Skin epidermis (tissue), 12 donors: ENCODE measurements at regions not wholly inside any gene's neighbourhood (a gene's known extent, or its start where the extent isn't known, plus 50 kb on each side); places are given as distances from the start of the nearest gene placed in this dataset.
"Not testable (repeated sequence)": the region's sequence is repeated elsewhere in the genome, so short reads cannot be mapped to it uniquely, and the experiment has no call there.

Experiments
- H3K27ac ChIP-seq, 21 experiments: fragments of 200-600 bp; sonication (generic) in 11 of 21; one replicate each; pipeline ENCODE4 v1.5.0; 2020; ENCODE audit warnings: mild to moderate bottlenecking in 3 of 21, inconsistent platforms in 2 of 21, moderate library complexity in 2 of 21
- H3K4me3 ChIP-seq, 7 experiments: fragments of 200-600 bp; sonication (generic) in 2 of 7; one replicate each; pipeline ENCODE4 v1.5.0; 2020; ENCODE audit warnings: inconsistent platforms in 2 of 7, mild to moderate bottlenecking in 2 of 7, moderate library complexity in 1 of 7

DNA sequence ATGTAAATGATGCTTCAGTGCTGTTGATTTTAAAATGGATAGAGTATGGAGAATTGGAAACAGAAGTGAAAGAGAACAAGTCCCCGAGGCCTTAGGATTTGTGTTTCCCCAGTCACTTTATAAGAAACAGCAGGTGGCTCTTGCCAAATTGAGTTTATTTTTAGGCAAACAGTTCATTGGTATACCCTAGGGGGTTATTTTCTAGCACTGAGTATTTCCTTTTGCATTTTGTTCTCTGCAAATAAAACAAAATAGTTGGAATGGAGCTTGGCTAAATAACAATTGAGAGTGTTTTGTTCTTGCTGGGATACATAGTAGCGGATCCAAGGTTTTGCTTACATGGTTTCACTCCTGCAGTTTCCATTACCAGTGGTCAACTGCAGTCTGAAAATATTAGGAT, 591.1 kb upstream of the C16orf82 start:
- Histone ChIP-seq H3K4me3 (no peak overlapping the region), H3K27ac (no peak overlapping the region)

DNA sequence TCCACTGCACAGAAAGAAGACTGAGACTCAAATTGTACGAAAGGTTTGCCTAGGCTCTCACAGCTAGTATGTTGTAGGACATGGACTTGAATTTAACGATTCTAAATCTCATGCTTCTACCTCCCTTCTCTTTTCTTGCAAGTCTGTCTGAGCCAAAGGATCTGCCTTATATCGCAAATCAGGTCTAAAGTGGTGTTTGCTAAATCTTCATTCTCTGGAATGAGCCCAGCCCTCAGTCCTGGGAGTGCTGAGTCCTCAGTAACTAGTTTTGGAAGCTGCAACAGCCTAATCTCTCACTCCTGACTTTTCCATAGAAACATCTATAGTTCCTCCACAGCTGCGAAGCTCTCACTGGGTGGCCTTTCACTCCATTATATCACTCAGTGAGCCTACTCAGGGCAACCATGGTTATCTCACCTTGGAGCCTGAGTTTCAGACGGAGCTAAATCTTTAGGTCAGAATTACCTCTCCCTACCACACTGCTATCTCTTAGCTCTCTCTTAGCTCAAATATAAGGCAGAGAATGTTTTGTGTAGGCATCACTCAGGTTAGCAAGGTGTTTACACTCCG, 575.5 kb upstream of the C16orf82 start:
- H3K27ac ChIP-seq, result no peak overlapping the region
- no peak overlapping the region for H3K4me3 ChIP-seq

DNA sequence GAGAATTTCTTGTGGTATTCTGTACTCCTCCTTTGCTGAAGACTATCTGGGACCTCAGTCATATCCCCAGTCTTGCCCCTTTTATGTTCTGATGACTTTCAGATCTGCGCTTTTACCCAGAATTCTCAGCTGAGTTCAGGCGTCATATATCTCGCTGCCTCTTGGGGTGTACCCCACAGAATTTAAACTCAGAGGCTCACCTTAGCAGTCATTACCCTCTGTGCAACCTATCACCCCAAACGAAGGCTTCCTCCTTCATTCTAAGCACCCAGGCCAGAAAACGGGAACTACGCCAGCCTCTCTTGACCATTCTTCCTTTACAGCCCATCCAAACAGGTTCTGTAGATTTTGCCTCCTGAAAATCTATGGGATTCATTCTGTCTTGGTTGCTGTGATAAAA, 574.8 kb upstream of the C16orf82 start:
- Histone ChIP-seq H3K4me3 (no peak overlapping the region), H3K27ac (no peak overlapping the region)

DNA sequence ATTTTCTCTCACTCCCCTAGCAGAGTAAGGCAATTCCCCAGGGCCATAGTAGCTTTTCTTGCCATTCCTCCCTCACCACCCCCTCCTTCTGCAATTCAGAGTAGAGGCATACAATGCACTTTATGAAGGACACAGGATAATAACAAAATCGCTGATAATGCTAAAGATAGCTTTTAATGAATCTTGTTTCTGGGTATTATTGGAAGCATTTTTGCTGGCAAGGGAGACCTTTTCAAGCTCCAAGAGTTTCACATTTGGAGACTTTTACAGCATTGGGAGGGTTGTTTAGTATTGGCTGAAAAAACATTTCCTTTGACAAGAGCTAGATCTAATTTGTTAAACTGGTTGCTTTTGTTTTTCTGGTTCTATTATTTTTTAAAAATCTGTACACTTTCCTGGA, 573.0 kb upstream of the C16orf82 start:
- no peak overlapping the region for H3K27ac ChIP-seq
- no peak overlapping the region for H3K4me3 ChIP-seq

DNA sequence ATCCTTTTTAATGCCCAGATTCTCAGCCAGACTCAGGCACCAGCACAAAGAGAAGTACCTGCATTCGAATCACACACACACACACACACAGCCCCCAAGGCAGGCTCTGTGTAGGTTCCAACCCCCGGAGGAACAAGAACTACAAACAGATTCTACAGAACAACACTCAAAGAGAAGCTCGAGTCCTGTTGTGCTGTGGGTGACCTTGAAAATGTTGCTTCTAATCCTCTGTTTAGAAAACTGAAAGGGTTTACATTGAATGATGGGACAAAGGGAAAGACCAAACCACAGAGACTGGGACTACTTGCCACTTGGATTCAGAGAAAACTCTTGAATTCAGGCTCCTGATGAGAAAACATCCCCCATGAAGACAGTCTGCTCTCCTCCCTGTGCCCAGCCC, 568.8 kb upstream of the C16orf82 start:
- Histone ChIP-seq H3K27ac (no peak overlapping the region), H3K4me3 (no peak overlapping the region)

DNA sequence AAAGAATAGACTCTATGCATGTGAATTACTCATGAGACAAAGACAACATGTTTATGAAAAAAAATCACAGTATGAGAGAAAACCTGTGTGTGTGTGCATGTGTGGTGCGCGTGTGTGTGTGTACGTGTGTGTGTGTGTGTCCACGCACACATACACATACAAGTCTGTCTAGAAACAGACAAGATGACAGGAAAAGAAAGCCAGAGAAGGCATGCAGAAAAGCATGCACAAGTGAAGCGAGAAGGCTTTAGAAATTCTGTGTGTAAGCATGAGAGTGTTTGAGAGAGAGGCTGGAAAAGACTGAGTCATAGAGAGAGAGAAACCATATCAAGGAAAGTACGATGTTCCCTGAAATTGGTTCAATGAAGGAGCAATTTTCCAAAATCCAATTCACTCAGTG, 566.4 kb upstream of the C16orf82 start:
- H3K4me3 ChIP-seq, result no peak overlapping the region
- no peak overlapping the region for H3K27ac ChIP-seq

DNA sequence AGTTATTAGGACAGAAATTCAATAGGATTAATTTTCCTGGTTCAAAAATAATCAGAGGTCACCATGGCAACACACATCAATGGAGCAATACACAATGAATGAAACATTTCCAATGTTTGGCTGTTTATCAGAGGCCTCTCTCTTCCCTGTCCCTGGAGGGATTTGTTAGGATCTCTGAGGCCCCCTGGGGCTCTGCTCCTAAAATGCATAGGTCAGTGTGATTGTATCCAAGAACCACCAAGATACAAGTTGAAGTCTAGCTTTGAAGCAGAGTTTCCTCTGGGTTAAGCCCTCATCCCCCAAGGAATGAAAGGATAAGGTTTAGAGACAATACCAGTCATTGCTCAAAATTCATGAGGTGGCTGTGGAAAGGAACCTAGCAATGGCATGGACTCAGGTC, 561.2 kb upstream of the C16orf82 start:
- H3K27ac ChIP-seq, result no peak overlapping the region
- H3K4me3 ChIP-seq, result no peak overlapping the region

DNA sequence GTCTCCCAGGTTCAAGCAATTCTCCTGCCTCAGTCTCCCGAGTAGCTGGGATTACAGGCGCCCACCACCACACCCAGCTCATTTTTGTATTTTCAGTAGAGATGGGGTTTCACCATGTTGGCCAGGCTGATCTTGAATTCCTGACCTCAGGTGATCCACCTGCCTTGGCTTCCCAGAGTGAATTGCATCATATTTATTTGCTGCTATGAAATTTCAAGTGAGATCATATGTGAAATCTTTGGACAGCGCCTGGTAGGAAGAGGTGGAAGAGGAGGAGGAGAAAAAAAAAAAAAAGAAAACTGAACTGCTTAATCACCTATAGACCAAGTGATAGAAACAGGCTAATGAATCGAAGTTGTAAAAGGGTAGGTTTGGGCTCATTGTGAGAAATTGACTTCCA, 557.8 kb upstream of the C16orf82 start:
- H3K27ac ChIP-seq, result not testable (repeated sequence)

DNA sequence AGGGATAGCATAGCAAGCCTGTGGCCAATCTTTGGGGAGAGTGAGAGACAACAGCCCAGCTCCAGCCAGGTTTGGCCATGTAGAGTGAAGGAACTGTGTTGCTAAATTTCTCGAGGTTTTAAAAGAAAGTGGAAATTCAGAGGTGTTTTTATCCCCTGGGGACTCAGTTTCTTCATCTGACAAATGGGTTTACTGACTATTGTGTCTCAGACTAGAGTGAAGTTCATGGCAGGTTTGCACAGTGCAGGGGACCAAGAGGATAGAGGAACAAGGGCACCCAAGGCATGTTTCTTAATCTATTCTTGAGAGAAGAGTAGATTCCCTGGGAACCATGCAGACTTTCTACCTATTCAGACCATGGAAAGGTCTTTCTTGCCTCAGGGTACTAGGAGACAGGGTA, 555.8 kb upstream of the C16orf82 start:
- no peak overlapping the region for H3K4me3 ChIP-seq
- no peak overlapping the region for H3K27ac ChIP-seq

More for the DNA sequence above, 557.8 kb upstream of the C16orf82 start:
- not testable (repeated sequence) for H3K4me3 ChIP-seq

DNA sequence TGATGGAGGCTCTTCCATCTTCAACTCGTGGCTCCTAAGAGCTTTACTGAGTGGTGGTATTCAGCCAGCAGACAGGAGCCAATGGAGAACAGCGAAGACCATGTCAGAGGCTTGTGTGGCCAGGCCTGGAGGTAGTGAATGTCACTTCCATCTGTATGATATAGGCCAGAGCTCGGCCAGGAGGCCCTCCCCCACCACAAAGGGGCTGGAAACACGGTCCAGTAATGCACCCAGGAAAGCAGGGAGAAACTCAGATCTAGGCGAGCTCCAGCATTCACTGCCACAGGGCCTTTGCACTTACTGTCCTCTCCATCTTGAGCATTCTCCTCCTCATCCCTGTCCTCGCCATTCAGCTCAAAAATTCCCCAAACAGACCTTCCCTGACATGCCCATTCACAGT, 555.3 kb upstream of the C16orf82 start:
- no peak overlapping the region for H3K27ac ChIP-seq
- no peak overlapping the region for H3K4me3 ChIP-seq

DNA sequence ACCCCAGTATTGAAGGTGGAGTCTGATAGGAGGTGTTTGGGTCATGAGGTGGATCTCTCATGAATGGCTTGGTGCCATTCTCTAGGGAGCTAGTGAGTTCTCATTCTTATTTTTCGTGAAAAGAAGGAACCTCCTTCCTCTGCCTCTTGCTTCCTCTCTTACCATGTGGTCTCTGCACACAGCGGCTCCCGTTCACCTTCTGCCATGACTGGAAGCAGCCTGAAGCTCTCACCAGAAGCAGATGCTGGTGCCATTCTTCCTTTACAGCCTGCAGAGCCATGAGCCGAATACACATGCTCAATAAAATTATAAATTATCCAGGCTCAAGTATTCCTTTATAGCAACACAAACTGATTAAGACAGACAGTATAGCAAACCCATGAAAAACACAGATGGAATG, 545.1 kb upstream of the C16orf82 start:
- Histone ChIP-seq H3K4me3 (no peak overlapping the region), H3K27ac (no peak overlapping the region)

DNA sequence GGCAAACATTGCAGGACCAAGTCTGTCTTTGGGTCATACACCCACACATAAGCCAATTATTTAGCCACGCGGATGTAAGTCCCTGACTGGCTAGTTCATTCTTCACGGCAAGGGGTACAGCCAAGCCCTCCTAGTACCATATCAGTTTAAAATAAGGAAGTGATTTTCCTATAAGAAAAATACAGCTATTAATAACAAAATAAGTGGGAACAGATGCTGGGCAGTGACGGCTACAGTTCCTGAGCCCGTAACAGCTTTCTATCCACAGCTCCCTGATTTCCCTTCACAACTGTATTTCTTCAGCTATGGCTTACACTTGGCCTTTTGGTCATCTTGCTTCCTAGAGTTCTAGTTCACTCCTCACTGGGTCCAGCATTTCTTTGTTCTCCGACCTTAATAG, 542.4 kb upstream of the C16orf82 start:
- Histone ChIP-seq H3K27ac (no peak overlapping the region), H3K4me3 (no peak overlapping the region)

DNA sequence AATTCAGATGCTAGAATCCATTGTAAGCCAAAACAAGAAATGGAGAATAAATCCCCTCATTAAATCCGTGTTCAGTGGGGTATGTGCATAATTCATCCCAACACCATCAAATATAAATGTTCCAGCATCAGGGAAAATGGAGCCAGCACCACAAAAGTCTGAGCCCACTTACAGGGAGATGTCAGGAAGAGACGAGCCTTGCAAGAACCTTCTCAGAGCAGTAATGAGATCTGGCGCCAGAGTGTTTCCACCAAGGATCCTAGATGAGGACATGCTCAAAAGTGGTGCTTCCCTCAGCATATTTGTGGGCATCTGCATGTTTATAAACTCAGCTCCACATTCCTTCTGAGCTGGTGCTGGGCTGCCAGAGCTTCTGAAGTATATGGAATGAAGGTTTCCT, 541.9 kb upstream of the C16orf82 start:
- Histone ChIP-seq H3K27ac (no peak overlapping the region), H3K4me3 (no peak overlapping the region)

DNA sequence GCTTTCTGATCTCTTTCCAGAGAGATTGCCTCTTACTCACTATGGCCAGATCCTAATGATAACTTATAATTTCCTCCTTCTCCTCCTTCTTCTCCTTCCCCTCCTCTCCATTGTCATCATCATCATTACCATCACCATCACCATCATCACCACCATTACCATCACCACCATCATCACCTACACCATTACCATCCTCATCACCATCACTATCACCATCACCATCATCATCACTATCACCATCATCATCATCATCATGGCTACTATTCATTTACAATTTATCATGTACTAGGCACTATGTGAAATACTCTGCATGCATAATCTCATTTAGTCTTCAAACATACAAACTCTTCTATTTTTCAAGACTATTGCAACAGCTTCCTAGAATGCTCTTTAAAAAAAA, 540.9 kb upstream of the C16orf82 start:
- Histone ChIP-seq H3K27ac (no peak overlapping the region), H3K4me3 (no peak overlapping the region)

DNA sequence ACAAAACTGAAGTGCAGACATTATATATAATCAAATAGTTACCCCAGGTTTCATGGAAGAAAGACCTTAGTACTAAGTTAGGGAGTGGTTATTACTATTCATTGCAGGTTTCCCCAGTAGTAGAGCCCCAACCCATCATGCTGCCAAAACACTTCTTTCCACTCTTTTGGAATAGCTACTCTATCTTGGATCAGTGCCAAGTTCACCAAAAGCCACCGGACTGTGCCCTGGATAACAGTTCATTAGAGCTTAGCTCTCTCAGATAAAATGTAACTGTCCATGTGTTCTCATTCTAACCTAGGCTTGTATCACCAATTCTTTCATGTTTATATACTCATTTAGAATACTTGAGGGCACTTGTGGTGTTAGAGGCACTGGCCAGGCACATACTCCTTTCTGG, 540.1 kb upstream of the C16orf82 start:
- H3K27ac ChIP-seq, result no peak overlapping the region

DNA sequence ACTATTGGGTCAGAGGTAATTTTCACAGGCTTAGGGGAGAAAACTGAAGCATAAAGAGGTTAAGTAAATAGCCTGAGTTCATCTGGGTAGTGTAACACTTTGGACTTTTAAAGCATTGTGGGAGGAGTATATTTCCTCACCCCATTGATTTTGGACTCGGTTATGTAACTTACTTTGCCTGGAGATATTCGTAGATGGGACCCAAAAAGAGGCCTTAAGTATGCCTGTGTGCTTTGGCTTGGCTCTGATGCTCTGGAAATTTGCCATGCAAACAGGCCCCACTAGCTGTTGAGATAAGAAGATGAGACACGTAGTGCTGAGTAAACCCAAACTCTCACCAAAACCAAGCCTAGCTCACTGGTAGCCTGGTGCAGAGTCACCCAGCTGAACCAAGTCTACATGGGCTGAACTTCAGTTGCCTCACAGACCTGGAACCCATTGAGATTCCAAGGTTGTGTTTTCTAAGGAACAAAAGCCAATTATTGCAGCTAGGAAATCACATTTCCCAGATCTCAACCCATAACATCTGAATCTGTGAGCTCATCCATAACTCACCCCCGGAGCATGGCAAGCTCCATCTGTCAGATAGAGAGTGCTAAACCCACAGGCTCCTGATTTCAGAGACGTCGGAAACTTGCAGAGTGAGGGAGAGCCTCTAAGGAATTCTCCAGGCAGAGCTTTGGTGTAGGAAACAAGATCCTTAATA, 536.0 kb upstream of the C16orf82 start:
- H3K27ac ChIP-seq, result no peak overlapping the region
- H3K4me3 ChIP-seq, result no peak overlapping the region

More for the DNA sequence above, 540.1 kb upstream of the C16orf82 start:
- H3K4me3 ChIP-seq, result no peak overlapping the region

DNA sequence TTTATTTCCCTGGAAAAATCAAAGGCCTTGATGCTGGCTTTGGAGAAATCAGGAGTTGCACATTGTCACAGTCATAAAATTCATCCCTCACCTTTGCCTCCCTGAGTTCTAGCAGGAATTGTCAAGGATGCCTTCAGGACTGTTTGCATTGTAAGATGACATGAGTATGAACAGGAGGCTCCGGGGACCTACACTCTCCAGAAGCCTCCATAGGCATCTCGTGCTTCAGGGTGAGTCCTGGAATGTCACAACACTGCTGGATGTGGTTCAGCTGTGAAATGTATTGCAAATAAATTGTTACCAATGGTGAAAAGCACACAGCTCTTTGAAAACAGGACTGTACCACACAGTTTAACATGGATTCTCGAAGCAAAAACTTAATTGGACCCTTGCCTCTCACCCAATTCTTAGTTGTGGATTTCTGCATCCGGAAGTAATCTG, 535.4 kb upstream of the C16orf82 start:
- no peak overlapping the region for H3K4me3 ChIP-seq
- H3K27ac ChIP-seq, result no peak overlapping the region

DNA sequence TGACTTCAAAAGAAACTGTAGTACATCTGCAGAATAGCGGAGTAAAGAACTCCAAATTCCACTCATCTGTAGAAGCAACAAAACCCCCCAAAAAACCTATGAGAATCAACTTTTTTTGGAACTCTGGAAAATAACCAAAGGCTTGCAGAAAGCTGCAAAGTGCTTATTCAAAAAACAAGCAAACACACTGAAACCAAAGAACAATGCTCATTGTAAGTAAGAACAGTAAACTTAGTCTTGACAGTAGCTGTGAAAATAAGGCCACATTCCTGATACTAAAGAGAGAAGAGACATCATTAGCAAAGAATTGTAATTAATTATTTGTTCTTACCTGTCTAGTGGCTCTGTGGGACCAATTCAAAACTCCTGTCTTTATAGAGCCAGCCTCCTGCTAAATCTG, 534.3 kb upstream of the C16orf82 start:
- Histone ChIP-seq H3K4me3 (no peak overlapping the region), H3K27ac (no peak overlapping the region)

DNA sequence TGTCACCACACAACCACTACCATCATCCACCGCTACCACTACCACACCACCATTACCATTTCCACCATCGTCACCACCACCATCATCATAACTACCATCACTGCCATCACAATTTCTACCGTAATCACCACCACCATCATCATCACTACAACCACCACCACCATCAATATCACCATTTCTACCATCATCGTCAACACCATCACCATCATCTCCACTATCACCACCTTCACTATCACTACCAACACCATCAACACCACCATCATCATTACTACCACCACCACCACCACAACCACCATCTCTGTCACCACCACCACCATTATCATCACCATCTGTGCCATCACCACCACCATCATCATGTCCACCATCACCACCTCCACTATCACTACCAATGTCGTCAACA, 524.5 kb upstream of the C16orf82 start:
- no peak overlapping the region for H3K4me3 ChIP-seq
- H3K27ac ChIP-seq, result no peak overlapping the region

DNA sequence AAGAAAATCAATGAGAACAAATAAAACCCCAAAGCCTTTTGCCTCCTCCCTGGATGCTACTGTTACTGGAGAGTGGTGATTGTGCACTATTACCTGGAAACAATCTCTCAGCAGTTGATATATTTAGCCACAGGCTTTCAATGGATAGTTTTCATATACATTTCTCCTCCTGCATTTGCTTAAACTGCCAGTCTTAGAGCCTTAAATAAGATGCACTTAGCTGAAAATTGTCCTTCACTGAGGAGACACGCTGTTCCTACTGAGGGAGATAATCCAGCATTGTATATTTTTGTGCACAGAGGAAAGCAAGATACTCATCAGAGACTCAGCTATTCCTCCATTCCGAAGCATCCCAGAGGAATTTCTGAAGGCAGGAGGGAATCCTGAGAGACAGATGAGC, 520.2 kb upstream of the C16orf82 start:
- Histone ChIP-seq H3K4me3 (no peak overlapping the region), H3K27ac (no peak overlapping the region)

DNA sequence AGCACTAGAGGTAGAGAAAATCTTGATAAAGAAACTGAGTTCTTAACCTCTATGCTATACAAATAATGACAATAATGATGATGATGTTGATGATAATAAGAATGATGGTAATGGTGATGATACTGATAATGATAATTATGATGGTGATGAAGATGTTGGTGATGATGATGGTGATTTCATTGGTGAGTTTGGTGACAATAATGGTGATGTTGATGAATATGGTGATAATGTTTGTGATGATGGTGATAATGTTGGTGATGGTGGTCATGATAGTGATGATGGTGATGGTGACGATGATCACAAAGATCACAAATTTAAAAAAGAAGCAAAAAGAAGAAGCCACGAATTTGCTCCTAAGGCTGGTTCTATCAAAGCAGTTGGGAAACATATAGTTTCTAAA, 519.0 kb upstream of the C16orf82 start:
- no peak overlapping the region for H3K4me3 ChIP-seq

DNA sequence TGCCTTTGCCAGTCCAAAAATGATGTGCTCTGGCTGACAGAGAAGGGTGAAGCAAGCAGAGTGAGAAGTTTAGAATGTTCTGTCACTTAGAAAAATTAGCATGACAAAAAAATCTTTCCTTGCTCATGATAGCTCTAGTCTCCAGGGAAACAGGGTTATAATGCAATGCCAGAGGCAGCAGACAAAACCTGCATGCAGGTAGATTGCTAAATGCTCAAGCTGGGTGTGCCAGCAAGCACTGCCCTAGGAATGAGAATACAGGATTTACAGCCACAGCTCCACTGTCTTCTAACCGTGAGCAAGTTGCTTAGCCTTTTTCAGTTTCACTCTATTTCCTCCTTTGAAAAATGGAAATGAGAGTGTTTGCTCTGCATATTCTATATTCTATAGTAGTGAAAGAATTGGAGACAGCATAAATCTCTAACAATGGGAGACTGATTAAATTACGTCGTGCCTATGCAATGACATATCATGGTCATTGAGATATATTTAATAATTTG, 516.6 kb upstream of the C16orf82 start:
- no peak overlapping the region for H3K4me3 ChIP-seq
- H3K27ac ChIP-seq, result no peak overlapping the region

More for the DNA sequence above, 519.0 kb upstream of the C16orf82 start:
- no peak overlapping the region for H3K27ac ChIP-seq
